Retina (tissue), 1 donor: ENCODE measurements at regions not wholly inside any gene's neighbourhood (a gene's known extent, or its start where the extent isn't known, plus 50 kb on each side); places are given as distances from the start of the nearest gene placed in this dataset.
"Not testable (repeated sequence)": the region's sequence is repeated elsewhere in the genome, so short reads cannot be mapped to it uniquely, and the experiment has no call there.

Experiments used
- DNase-seq: peaks from one replicate; pipeline ENCODE4 v3.0.0-alpha.2; 2016

GRCh38 chr2:49801898-49802450, 647.7 kb upstream of the FSHR start:
- peak; percentile 3 for DNase-seq

DNA sequence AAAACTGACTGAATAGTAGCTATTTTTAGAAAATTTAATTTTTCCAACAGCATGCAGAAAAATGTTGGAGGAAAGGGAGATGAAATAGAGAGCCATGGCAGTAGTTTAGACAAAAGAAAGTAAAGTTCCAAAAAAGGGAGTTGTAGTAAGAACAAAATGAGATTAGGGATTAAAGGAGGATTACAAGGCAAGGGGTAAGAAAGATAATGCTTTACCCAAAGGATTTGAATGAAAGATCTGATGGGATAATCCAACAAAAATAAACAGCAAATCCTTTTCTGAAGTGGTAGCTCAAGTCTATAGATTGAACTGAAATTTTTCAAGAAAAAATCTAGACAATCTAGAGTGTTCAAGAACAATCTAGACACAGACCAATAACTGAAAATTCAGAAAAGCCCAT, 644.3 kb upstream of the FSHR start:
- no peak for DNase-seq

GRCh38 chr2:49796266-49796665, 642.0 kb upstream of the FSHR start:
- DNase-seq: no peak

DNA sequence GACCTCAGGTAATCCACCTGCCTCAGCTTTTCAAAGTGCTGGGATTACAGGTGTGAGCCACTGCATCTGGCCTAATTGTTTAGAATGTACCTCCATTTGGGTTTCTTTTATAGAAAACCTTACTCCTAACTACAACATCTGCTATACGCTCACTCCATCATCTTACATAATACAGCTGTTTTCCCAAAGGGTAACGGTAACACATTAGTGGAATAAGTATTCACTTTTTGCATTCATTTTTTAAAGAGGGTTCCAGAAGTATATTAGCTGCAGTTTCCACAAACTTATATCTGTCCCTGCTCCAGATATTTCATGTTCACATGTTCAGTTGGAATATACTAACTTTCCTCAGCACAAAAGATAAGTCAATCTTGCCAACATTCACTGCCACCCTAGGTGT, 640.1 kb upstream of the FSHR start:
- no peak for DNase-seq

DNA sequence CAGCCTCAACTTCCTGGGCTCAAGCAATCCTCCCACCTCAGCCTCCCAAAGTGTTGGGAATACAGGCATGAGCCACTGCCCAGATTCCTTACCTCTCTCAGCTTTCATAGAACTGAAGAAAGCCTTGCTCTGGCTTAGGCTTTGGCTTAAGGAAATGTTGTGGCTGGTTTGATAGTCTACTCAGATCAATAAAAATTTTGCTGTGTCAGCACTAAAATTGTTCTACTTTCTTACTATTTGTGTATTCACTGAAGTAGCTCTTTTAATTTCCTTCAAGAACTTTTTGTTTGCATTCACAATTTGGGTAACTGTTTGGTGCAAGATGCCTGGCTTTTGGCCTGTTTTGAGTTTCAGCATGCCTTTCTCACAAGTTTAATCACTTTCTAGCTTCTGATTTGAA, 634.0 kb upstream of the FSHR start:
- no peak for DNase-seq

DNA sequence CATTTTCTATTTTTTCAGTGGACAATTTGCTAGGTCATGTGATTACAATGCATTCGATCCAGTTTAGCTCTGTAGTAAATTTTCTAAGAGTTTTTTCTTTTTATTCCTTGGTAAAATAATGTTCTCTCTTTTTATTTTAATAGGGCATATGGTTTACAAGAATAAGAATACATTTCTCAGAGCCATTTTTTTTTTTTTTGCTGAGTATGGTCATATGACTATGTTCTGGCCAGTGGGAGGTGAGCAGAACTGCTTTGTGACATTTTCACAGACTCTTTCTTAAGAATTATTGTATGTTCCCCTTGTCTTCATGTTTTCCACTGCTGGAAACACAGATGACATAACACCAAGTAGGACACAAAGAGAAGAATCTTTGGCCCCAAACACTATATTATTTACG, 626.6 kb upstream of the FSHR start:
- DNase-seq: no peak

GRCh38 chr2:49772299-49772970, 618.1 kb upstream of the FSHR start:
- DNase-seq: no peak

GRCh38 chr2:49770919-49771318, 616.6 kb upstream of the FSHR start:
- DNase-seq: peak; percentile 30

- no peak for DNase-seq
Observed at GRCh38 chr2:49767316-49767715, 613.0 kb upstream of the FSHR start.

DNA sequence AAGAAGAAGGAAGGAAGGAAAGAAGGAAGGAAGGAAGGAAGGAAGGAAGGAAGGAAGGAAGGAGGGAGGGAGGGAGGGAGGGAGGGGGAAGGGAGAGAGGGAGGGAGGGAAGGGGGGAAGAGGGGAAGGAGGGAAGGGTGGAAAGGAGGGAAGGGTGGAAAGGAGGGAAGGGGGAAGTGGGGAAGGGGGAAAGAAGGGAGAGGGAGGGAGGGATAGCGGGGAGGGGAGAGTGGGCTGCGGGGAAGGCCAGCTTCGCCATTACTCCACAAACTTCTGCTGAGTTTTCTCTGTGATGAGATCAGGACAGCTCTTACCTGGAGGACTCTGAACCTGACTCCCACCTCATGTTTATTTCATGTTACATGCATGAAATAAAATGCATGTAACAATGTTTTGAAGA, 601.5 kb upstream of the FSHR start:
- DNase-seq: no peak

DNA sequence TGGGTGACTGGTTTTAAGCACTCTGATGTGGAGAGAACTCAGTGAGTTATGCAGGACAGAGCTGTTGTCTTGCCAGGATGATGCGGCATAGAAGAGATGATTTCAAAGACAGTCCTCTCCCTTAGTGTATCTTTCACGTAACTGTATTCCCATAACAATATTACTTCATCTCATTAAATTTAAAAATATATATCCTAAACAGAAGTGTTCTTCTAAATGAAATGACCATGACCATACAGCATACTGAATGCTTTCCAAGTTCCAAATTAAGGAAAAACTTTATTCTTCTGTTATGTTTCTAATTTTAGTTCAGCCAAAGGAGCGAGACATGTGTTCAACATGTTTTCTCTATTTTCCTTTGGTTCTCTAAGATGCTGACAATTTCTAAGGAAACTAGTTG, 600.1 kb upstream of the FSHR start:
- DNase-seq: no peak

DNA sequence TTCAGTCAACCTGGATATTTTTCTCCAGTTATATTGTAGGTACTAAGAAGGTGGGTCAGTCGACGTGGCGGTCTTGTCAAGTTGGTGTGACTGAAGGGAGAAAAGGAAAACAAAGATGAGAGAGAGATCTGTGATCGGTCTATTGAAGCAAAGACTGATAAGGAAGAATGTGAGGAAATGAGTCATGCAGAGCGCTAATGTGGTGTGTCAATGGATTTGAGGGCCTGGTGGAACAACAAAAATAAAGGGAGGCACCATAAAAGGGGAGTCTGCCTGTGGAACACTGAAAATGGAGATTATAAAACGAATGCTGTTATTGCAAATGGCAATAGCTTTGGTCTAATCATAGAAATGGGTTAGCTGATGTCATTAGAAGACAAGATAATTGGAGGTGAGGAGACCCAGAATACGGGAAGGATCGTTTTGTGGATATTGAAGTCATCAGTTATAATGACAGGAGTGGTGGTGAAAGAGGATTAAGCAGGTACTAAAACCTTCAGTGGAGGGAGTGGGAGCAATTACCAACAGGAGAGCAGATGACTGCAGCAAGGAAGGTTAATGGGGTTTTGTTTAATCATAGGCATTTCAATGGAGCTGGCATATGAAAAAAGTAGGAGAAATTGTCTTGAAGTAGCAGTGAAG, 599.1 kb upstream of the FSHR start:
- no peak for DNase-seq

- no peak for DNase-seq
Observed at GRCh38 chr2:49737606-49738005, 583.3 kb upstream of the FSHR start.

DNA sequence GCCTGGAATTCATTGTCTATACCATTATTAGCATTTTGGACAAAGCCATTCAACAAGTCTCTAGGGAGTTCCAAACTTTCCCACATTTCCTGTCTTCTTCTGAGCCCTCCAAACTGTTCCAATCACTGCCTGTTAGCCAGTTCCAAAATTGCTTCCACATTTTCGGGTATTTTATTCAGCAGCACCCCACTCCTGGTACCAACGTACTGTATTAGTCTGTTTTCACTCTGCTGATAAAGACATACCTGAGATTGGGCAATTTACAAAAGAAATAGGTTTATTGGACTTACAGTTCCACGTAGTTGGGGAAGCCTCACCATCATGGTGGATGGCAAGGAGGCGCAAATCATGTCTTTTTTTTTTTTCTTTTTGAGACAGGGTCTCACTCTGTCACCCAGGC, 578.6 kb upstream of the FSHR start:
- not testable (repeated sequence) for DNase-seq

DNA sequence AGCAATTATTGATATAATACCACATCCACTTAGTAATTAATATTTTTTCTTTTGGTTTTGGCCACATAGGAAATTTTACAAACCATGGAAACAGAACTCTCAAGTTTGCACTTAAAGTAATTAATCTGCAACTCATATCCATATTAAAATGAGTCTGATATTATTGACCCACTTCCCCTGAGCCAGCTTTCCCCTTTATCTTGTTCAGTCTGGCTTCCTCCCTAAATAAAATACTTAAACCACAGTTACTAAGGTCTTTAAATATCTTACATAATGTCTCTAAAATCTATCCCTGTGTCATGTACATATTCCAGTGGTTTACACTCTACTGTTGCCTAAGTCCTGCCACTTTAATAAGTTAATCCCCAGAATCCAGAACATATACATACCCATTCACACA, 564.9 kb upstream of the FSHR start:
- no peak for DNase-seq

DNA sequence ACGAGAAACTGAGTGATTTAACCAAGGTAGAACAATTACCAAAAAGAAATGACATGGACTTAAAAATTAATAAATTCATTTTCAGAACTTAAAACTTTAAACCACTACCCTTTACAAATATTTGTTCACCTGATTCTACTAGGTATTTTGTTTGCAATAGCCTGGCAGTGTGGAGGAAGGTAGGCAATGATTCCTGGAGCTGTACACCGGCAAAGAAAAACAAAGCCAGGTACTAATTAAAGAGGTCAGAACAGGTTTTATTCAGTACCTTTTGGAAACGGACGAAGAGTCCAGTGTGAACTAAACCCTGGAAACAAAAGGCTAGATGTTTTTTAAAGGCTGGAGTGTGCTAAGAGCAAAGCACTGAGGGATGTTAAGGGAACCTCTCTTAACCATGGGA, 561.3 kb upstream of the FSHR start:
- no peak for DNase-seq

DNA sequence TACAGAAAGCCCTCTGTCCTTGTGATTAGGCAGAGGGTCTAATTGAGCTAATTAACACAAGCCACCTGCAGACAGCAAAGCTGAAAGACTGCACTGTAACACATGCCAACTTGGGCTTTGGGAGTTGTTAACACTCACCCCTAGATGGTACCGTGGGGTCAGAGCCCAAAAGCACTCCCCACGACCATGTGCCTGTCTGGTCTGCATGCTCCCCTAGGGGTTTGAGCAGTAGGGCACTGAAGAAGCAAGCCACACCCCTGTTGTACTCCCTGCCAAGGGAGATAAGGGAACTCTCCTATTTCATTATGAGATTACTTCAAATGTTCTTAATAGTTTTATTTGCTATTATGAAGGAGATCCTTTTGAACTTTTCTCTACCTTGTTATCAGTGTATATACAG, 560.1 kb upstream of the FSHR start:
- no peak for DNase-seq

GRCh38 chr2:49702740-49703139, 548.4 kb upstream of the FSHR start:
- DNase-seq: no peak

GRCh38 chr2:49693961-49694360, 539.6 kb upstream of the FSHR start:
- no peak for DNase-seq

- not testable (repeated sequence) for DNase-seq
Observed at GRCh38 chr2:49692022-49692421, 537.7 kb upstream of the FSHR start.

GRCh38 chr2:49687918-49688317, 533.6 kb upstream of the FSHR start:
- DNase-seq: peak; percentile 19

DNA sequence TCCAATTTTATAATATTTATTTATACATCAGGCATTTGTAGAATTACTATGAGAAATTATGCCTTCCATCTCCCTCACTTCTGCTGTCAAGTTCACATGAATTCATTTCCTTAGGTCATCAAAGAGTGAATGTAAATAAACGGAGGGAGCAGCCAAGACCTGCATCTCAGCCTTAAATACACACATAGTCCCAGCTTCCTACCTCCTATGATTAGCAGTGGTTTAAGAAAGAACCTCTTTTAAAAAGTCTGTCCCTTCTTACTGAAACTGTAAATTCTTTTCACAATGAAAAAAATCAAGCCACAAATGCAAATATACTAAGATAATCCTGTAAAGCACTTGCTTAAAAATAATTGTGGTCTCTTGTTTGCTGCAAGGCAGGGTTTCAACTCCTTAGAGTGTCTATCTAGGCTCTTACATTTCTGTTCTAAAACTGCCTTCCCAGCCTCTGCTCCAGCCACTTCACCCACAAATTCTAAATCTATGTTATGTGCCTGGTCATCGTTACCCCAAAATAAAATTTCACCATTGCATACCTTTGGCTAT, 532.7 kb upstream of the FSHR start:
- no peak for DNase-seq

DNA sequence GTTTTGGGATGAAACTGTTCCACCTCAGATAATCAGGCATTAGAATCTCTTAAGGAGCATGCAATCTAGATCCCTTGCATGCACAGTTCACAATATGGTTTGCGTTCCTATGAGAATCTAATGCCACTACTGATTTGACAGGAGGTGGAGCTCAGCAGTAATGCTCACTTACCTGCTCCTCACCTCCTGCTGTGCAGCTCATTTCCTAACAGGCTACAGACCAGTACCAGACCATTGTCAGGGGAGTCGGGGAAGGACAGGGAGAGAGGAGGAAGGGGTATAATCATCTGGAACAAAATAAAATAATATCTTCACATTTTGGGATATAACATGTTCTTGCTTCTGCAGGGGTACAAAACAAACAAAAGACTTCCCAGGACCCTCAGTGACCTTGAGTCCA, 532.0 kb upstream of the FSHR start:
- DNase-seq: no peak

- DNase-seq: no peak
Observed at GRCh38 chr2:49677227-49677626, 522.9 kb upstream of the FSHR start.
